ENCODE measurements at regions not wholly inside any gene's neighbourhood (a gene's known extent, or its start where the extent isn't known, plus 50 kb on each side); places are given as distances from the start of the nearest gene placed in this dataset.

DNA sequence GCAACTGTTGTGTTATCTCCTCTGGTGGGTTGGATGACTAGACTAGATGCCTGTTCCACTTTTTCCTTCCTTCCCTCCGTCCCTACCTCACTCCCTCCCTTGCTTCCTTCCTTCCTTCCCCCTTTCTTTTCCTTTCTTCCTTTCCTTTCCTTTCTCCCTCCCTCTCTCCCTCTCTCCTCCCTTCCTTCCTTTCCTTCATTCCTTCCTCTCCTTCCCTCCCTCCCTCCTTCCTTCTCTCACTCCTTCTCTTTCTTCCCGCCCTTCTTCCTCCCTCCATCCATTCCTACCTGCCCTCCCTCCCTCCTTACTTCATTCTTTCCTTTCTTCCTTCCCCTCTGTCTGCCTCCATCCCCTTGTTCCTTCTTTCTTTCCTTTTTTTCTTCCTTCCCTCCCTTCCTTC, 1045.3 kb downstream of the OTOL1 start:
- no peak for DNase-seq (ENCODE audit: low read depth)
- H3K4me3 ChIP-seq (ENCODE audit: low read depth, low read length), result no peak overlapping the region
- in situ Hi-C loops (cut with HindIII; ENCODE audit: low sequenced_read_pairs), result no loop called here
- TF ChIP-seq, protein P1, sequence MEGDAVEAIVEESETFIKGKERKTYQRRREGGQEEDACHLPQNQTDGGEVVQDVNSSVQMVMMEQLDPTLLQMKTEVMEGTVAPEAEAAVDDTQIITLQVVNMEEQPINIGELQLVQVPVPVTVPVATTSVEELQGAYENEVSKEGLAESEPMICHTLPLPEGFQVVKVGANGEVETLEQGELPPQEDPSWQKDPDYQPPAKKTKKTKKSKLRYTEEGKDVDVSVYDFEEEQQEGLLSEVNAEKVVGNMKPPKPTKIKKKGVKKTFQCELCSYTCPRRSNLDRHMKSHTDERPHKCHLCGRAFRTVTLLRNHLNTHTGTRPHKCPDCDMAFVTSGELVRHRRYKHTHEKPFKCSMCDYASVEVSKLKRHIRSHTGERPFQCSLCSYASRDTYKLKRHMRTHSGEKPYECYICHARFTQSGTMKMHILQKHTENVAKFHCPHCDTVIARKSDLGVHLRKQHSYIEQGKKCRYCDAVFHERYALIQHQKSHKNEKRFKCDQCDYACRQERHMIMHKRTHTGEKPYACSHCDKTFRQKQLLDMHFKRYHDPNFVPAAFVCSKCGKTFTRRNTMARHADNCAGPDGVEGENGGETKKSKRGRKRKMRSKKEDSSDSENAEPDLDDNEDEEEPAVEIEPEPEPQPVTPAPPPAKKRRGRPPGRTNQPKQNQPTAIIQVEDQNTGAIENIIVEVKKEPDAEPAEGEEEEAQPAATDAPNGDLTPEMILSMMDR (IDR thresholded peaks at IDR 0.05; ENCODE audit: low read depth, low read length, missing control alignments), result no peak

DNA sequence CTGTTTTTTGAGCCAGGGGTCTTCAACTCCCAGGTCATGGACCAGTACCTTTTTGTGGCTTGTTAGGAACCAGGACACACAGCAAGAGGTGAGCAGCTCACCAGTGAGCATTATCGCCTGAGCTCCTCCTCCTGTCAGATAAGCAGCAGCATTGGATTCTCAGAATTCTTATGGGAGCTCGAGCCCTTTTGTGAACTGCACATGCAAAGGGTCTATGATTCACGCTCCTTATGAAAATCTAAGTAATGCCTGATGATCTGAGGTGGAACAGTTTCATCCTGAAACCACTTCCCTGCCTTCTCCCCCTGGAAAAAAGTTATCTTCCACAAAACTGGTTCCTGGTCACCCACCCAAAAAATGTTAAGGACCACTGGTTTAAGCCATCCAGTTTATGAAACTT, 1047.6 kb downstream of the OTOL1 start:
- DNase-seq (ENCODE audit: low read depth), result no peak
- no peak overlapping the region for H3K4me3 ChIP-seq (ENCODE audit: low read depth, low read length)
- TF ChIP-seq, protein P1 (IDR thresholded peaks at IDR 0.05; ENCODE audit: low read depth, low read length, missing control alignments), result no peak
- in situ Hi-C loops (cut with HindIII; ENCODE audit: low sequenced_read_pairs), result no loop called here

DNA sequence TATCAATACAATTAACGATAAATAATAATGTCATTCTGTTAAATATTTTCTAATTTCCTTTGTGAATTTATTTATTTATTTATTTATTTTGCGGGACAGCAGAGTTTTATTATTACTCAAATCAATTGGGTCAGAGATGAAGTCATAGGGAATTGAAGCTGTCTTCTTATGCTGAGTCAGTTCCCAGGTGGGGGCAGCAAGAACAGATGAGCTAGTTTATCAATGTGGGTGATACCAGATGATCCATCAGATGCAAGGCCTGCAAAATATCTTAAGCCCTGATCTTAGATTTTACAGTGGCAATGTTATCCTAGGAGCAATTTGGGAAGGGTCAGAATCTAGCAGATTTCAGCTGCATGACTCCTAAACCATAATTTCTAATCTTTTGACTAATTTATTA, 1050.3 kb downstream of the OTOL1 start:
- H3K4me3 ChIP-seq (ENCODE audit: low read depth, low read length), result no peak overlapping the region
- in situ Hi-C loops (cut with HindIII; ENCODE audit: low sequenced_read_pairs), result no loop called here
- TF ChIP-seq, protein P1 (IDR thresholded peaks at IDR 0.05; ENCODE audit: low read depth, low read length, missing control alignments), result no peak
- DNase-seq (ENCODE audit: low read depth), result no peak

DNA sequence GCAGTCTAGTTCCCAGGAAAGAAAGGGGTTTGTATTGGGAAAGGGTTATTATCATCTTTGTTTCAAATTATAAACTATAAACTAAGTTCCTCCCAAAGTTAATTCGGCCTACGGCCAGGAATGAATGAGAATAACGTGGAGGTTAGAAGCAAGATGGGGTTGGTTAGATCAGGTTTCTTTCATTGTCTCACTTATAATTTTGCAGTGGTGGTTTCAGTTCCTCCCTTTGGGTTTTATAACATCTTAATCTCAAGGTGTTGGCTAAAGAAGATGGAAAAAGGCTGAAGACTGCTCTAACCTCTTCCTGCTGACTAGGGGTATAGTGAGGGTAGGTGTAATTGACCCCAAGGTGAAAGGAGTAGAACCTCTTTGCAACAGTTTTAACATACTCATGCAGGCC, 1050.7 kb downstream of the OTOL1 start:
- DNase-seq (ENCODE audit: low read depth), result no peak
- TF ChIP-seq, protein P1 (IDR thresholded peaks at IDR 0.05; ENCODE audit: low read depth, low read length, missing control alignments), result no peak
- in situ Hi-C loops (cut with HindIII; ENCODE audit: low sequenced_read_pairs), result no loop called here
- H3K4me3 ChIP-seq (ENCODE audit: low read depth, low read length), result no peak overlapping the region

DNA sequence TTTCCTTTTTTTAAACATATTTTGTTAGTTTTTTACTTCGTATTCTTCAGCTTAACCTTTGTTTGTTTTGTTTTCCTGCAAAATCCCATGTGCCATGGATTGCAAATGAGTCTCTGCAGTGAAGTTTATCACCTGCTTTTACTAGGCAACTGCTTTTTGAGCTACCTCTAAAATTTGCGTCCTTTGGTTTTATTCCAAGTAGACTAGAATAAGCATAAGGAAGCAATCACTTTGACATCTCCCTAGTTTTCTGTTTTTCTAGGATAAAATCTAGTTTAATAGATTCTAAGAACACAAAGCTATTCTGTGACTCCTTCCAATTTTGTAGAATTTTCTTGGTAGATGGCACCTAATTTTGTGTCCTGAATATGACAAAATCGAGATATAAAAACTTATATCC, 1059.2 kb downstream of the OTOL1 start:
- DNase-seq (ENCODE audit: low read depth), result no peak
- in situ Hi-C loops (cut with HindIII; ENCODE audit: low sequenced_read_pairs), result no loop called here
- TF ChIP-seq, protein P1 (IDR thresholded peaks at IDR 0.05; ENCODE audit: low read depth, low read length, missing control alignments), result no peak
- H3K4me3 ChIP-seq (ENCODE audit: low read depth, low read length), result no peak overlapping the region

DNA sequence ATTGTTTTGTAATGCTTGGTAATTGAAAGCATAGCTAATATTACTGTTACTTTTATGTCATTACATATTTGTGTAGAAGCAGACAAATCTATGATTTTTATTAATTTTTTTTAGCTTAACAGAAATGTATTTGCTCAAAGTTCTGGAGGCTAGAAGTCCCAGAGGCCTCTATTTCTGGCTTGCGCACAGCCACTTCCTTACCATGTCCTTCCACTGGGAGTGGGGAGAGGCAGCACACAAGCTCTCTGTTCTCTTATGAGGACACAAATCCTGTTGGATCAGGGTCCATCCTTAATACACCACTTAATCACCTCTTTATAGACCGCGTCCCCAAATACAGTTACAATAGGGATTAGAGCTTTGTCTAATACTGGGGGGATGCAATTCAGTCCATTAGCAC, 1061.4 kb downstream of the OTOL1 start:
- no peak overlapping the region for H3K4me3 ChIP-seq (ENCODE audit: low read depth, low read length)
- in situ Hi-C loops (cut with HindIII; ENCODE audit: low sequenced_read_pairs), result no loop called here
- no peak for DNase-seq (ENCODE audit: low read depth)
- TF ChIP-seq, protein P1 (IDR thresholded peaks at IDR 0.05; ENCODE audit: low read depth, low read length, missing control alignments), result no peak

DNA sequence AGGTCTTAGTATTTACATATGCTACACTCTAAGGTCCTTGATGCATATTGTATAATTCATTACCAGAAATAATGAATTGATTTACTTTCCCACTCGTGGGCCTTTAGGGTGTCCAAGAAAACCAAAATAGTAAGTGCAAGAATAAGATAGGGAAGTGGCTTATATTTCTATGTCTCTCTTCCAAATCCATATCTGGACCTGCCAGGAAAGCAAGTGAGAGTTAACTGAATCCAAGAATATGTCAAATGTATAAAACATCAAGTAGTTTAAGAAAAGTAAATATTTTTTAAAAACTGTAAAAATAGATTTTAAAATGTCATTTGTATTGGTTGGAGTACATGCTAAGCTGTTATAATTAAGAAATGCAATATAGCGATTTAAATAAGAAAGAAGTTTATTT, 1072.1 kb downstream of the OTOL1 start:
- no peak for DNase-seq (ENCODE audit: low read depth)
- in situ Hi-C loops (cut with HindIII; ENCODE audit: low sequenced_read_pairs), result no loop called here
- TF ChIP-seq, protein P1 (IDR thresholded peaks at IDR 0.05; ENCODE audit: low read depth, low read length, missing control alignments), result no peak
- no peak overlapping the region for H3K4me3 ChIP-seq (ENCODE audit: low read depth, low read length)
